Muscle of back (tissue), 3 donors: ENCODE measurements at regions not wholly inside any gene's neighbourhood (a gene's known extent, or its start where the extent isn't known, plus 50 kb on each side); places are given as distances from the start of the nearest gene placed in this dataset.
"Not testable (repeated sequence)": the region's sequence is repeated elsewhere in the genome, so short reads cannot be mapped to it uniquely, and the experiment has no call there.

Experiments used
- DNase-seq, 3 donors: peaks; one replicate each; pipeline versions ENCODE4 v3.0.0 to v3.0.0-alpha.2; 2013

DNA sequence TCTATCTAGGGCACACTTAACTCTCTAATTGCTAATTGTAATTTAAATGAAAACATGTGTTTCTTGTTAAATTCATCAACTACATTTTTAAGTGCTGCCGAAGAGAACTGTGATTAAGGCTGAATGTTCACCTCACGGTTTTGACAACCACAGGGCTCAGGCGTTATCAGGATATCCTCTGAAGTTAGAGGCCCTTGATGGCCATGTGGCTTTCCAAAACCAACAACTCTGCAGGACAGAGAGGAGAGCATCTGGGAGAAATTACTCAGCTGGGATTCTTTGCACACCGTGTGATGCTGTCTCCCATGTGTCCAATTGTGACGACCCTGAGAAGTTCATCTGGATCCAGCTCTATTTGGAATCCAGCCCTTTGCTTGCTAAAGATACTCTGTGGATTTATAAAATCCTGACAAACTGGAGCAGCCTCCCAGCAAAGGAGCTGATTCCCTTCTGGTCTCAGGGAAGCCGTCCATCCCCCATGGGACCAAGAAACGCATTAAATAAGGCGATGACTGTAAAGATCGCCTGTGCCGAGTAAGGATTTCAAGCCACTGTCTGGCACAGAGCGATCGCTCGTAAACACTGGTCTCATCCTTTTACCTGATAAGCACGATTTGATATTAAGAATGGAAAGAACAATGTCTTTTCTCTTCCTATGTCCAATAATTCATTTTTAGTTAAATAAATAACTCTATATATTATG is 401.1 kb downstream of the CD83 start:
- peak; percentile 38 to 76 (median 54) for DNase-seq

DNA sequence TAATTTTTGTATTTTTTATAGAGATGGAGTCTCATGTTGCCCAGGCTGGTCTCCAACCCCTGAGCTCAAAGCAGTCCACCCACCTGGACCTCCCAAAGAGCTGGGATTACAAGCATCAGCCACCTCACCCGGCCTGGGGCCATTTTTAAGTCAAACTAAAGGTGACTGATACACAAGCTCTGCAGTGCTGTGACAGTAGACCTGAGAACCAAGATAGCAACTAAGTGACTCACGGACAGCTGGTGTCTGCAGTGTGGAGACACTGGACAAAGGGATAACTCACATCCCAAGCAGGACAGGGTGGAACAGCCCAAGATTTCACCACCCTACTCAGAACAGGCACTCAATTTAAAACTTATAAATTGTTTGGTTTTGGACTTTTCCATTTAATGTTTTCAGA is 402.5 kb downstream of the CD83 start:
- DNase-seq: no peak

DNA sequence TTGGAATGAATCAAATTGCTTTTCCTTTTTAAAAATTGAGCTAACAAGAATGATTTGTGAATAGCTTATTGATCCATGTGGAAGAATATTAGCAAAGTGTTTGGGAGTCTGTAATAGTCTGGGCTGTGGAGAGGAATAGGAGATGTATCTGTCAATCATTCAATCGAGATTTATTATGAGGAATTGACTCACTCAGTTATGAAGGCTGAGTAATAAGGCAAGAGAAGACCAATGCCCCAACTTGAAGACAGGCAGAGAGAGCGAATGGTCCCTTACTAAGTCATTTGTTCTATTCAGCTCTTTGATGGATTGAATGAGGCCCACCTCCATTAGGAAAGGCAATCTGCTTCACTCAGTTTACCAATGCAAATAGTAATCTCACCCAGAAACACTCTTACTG is 403.0 kb downstream of the CD83 start:
- no peak for DNase-seq

DNA sequence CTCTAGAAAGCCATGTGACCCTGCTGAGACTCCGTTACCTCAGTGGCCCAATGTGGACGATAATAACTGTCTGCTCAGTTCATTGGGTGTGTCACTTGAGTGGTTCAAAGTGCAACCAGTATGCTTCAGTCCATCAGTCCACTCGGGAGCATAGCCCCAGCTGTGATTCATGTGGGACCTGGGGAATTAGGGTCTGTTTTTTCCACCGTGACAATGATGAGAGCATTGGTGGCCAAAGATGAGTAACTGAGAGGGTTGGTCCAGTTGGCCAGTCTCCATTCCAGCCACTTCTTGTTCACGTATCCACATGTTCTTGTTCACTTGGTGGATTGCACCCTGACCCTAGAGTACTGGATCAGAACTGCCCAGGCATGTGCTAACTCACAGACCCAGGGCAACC is 403.6 kb downstream of the CD83 start:
- DNase-seq: no peak

DNA sequence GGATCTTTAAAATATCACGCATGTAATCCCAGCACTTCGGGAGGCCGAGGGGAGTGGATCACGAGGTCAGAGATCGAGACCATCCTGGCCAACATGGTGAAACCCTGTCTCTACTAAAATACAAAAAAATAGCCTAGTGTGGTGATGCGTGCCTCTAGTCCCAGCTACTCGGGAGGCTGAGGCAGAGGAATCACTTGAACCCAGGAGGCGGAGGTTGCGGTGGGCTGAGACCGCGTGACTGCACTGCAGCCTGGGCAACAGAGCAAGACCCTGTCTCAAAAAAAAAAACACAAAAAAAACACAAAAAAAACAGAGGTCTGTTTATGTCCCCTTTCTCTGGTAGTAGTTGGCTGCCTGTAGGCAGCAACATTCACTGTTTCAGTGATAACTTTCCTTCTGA is 404.3 kb downstream of the CD83 start:
- not testable (repeated sequence) for DNase-seq

DNA sequence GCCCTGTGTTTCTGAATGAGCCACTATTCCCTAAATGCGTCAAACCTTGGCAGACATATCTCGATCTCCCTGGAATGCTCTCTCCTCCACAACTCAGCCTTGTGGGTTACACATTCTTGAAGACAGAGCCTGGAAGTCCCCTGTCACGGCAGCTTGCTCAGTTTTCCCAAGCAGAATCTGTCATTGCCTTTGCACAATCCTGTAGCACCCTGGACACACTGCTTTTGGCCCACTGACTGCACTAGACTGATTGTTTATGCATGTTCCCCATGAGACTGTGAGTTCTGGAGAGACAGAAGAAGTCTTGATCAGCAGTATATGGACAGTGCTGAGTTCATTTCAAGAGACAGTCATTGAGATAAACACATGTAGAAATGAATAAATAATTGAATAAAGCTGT is 406.7 kb downstream of the CD83 start:
- peak; percentile 30 to 73 (median 65) for DNase-seq

DNA sequence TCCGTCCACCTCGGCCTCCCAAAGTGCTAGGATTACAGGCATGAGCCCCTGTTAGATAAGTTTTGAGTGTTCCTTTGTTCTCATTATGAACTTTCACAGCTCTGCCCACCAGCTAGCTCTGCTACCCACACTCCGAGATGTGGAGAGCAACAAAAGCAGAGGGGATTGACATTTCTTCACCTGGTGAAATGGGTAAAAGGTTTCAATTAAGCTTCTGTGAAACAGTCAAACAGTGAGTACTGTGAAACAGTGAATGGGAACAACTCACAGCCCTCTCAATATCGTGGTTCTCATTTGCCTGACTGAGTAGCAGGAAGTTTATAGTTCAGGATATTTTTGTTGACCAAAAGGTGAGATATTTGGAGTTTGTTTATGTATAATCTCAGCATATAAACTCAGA is 412.8 kb downstream of the CD83 start:
- no peak for DNase-seq

DNA sequence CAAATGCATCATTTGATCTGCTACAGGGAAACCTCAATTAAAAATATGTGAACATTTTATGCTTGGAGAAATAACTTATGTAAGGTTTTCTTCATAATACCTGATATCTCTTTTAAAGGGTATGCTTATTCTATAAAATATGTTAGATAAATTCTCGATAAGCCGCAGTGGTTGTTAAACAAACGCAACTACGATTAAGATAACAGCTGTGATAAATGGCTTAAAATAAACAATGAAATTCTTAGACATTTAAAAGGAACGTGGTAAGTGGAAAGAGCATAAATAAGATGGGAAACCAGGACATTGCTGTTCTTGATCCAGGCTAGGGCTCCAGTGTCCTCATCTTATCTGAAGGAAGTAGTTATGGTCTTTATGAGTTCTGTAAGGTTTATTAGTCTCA is 415.9 kb downstream of the CD83 start:
- no peak for DNase-seq

DNA sequence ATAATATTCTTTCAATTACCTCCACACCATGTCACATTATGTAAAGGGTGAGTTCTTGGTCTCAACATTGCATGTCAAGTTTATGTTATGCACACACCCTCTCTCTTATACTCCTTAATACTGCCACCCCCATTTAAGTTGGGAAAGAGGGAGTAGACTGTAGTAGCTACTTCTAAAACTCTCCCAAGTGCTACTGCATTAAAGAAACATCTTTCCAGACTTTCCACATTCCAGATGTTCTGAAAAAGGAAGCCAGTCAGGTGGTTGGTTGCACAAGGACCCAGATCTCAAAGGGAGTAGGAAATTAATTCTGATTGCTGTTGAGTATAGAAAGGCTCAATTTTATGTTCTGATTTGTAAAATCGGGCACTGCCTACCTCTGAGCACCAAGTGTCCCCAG is 419.5 kb downstream of the CD83 start:
- DNase-seq: no peak

DNA sequence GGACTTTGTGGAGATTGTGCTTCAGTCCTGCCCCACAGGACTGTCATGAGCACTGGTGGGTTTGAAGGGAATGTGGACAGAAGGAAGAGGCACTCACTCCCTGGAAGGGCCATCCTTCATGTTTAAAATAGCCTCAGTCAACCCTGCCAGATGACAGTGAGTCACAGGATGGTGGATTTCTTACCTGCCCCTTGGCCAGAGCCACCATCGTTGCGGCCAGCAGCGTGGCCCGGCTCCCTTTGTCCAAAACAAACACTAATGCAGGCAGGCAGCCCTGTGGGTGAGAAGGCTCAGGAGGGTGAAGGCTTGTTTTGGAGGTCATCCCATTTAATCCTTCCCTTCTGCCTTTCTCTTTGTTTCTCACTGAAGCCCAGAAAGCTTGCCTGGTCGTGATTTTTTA is 422.7 kb downstream of the CD83 start:
- no peak for DNase-seq

DNA sequence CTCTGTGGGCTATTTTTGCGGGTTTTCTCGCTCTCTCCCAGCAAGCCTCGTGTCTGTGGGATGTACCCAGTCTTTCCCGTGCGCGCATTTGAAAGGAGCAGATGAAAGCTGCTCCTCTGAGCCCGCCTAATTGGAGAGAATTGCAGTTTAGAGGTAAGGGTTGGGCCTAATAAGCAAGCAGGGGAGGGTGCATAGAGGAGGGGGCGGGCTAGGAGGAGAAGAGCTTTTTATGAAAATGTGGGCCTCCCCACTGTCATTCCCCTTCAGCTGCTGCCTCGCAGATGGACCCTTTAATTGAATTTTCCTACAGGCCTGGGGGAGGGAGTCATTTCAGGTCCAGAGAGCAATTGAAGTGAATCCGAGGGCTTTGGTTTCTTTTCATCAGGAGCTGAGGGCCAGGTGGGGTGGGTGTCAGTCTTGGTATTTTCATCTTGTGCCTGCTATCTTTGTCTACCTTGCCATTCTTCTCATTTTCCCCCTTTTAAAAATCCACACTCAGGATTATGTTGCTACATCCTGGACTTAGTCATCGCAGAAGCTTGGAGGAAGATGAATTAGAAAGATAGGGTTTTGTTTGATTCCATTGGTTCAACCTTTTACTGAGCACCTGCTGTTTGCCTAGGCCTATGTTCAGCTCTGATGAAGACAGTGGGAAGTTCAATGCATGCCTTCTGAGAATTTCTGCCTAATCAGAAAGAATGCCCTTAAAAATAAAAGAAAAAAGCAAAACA is 423.4 kb downstream of the CD83 start:
- DNase-seq: no peak

DNA sequence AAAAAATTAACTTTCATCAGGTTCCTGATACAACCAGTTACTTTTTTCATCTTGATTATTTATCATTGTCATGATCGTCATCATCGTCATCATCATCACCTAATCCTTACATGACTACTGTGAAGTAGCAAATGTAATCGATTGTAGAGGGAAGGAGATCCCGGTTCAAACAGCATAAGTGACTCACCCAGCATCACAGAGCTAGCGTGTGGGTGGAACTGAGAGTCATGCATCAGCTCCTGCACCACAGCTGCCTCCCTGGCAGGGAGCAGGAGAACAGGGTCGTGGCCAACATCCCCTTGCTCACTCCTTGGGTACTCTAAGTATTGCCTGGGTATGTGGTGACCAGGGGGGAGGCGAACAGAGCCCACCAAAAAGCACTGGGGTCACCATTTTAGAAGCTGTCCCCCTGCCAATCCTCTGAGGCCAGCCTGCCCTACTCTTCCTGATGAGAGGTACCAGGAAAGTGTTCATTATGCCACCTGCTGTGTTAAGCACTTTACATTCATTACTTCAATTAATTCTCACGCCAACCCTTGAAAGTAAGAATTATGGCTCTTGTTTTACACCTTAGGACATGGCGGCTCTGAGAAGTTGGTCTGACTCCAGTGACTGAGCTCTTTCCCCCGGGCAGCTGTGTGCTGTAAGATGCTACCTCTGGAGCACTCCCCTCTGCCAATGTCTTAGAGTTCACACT is 425.2 kb downstream of the CD83 start:
- DNase-seq: no peak

DNA sequence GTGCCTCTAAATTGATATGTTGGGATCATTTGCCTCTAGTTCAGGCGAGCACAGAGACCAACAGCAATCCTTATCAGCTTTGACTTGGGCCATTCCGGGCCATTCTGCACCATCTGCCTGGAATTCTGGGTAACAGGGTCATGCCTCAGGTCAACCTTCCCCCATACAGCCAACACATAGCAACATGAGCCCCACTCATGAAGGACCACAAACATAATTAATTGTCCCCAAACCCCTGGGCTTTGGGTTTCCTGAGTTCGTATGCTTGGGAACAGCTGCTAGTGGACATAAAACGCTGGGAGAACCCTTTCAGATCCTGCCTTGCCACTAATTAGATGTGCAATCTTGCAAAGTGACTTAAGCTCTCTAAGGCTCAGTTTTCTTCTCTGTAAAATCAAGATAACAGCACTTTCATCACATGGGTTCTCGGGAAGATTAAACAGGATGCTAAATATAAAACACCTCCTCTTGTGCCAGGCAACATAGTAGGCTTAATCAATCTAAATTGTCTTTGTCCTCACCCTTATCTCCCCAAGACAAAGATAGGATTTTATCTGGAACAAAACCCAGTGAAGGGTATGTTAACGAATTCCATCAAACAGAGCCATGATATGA is 426.5 kb downstream of the CD83 start:
- DNase-seq: no peak

DNA sequence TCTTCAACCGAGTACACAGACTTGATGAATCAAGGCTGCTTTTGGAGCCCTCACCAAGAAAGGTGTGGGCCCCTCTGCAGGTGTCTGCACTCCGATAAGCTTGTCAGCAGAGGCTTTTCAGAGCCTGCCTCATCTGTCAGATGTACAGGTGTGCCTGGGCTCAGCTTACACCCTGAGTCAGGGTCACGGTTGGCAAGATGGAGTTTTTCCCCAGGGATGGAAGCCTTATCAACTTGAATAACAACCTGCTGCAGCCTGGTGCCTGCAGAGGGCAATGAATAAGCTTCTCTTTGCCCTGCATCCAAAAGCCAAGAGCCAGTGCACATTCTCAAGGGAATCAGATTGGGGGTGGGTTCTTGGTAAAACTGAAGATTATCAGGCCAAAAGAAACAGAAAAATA is 427.1 kb downstream of the CD83 start:
- DNase-seq: no peak

DNA sequence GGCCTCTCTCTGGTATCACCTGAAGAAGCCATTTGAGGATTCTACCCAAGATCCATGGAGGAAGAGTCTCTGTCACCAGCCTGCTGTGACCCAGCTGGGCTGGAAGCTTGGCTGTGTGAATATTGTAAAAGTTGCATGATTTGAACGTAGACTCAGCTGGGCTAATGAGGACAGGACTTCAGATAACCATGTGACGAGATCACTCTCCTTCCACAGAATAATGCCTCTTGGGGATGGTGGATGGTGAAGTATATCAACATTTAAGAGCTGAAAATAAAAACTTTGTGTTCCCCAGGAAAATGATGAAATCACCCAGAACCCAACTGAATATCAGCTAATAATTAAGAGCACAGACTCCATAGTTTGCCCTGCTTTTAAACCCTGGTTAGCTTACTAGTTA is 427.9 kb downstream of the CD83 start:
- no peak for DNase-seq

DNA sequence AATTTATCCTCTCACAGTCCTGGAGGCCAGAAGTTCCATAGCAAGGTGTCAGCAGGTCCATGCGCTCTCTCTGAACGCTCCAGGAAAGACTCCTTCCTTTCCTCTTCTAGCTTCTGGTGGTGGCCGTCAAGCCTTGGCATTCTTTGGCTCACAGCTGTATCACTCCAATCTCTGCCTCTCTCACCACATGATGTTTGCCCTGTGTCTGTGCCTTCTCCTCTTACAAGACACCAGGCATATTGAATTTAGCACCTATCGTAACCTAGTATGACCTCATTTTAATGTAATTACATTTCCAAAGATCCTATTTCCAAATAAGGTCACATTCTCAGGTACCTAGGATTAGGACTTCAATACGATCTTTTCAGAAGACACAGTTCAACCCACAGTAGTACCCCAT is 428.5 kb downstream of the CD83 start:
- no peak for DNase-seq

DNA sequence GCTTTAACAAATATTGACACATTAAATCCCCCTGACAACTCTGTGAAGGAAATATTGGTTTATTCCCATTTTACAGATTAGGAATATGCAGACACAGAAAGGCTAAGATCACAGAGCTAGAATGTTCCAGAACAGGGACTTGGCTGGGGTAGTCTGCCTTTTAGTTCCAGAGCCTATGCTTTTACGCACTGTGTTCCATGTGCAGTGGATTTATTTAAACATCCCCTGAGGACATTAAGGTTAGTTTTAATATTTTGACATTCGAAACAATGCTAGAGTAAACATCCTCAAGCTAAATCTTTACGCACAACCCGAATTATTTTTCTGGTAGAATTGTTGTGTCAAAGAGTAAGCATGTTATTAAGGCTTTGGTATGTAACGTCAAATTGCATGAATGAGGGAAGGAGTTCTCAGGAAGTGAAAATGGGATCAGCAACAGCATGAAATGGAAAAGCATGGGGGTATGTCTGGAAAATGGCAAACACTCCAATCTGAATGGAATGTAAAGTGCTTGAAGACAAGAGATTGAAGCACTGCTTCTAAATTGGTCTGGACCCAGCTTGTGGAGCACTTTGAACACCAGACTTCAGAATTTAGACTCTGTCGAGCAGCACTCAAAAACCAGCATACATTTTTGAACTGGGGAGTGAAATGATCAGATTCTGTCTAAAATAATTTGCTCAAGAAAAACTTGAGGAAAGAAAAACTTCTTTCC is 429.9 kb downstream of the CD83 start:
- no peak for DNase-seq

DNA sequence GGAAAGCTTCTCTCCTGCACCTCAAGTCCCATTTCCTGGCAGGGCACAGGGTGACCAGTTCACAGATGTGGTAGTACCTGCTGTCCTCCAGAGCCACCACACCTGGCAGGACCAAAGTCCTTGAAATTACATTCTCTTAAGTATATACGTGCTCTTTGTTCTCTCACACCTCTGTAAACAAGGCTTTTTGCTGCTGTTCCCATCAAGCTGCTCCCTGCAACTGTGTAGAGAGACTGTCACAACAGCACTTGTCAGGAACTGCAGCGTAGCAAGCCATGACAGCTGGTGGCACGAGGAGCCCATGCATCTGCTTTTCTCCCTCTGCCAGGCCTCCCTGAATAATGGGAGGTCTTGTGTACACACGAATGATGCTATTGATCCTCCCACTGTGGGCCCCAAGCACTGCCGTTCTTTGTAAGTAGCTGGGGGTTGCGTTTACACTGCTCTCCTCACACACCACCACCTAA is 431.8 kb downstream of the CD83 start:
- peak in 2 of 3 donors; percentile 13 to 34 for DNase-seq

DNA sequence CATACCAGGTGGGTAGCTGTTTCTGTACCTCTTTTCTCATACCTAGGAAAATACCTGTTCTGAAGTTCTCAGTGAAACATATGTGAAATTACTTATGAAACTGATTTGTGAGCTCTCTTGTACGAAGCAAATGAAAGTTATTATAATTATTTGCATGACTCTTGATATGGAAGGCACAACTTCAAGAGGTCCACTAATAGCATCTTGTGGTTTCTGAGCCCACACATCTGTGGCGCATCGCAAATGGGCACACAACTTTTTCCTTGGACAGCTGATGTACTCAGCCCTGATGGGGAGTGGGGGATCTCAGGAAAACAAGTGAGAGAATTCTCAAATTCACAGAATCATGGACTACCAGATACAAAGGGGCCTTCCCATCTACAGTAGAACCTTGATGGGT is 432.3 kb downstream of the CD83 start:
- no peak for DNase-seq

DNA sequence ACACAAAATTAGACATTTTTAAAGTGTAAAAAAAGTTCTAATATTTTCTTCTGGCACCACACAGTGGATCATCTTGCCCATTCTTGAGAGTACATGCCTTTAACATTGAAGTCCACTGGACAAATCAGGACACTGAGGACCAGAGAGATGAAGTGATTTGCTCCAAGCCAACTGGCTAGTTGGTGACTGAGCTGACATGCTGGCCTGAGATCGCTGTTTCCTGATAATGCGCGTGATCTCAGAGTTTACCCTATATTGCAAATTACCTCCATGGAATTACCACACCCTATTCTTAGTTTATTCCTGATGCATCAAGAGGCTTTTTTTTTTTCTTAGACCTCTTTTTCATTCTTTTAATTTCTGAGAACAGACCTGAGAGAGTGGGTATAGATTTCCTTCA is 432.8 kb downstream of the CD83 start:
- DNase-seq: no peak

DNA sequence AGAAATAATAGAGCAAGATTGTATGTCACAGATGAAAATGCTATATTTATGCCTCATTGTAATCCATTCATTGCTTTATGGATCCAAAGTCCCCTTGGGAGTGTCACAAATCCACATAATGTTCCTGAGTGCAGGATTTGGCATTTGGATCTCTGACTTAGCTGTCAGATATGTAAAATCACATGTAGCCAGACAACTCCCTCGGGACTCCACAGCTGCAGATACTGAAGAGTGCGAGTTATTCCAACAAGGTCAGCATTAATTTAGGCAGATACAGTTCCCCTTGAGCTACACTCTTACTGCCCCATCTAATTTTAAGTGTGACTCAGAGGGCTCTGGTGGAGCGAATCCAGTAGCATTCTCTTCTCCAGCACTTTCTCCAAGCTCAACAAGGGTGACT is 433.2 kb downstream of the CD83 start:
- peak; percentile 41 to 79 (median 65) for DNase-seq

DNA sequence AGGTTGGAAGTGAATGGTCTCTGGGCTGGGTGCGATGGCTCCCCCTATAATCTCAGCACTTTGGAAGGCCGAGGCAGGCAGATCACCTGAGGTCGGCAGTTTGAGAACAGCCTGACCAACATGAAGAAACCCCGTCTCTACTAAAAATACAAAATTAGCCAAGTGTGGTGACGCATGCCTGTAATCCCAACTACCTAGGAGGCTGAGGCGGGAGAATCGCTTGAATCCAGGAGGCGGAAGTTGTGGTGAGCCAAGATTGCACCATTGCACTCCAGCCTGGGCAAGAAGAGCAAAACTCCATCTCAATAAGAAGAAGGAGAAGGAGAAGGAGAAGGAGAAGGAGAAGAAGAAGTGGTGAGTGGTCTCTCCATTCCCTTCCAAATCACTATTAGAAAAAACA is 434.0 kb downstream of the CD83 start:
- DNase-seq: not testable (repeated sequence)
